Esophagus muscularis mucosa (tissue), 4 donors: ENCODE measurements at regions not wholly inside any gene's neighbourhood (a gene's known extent, or its start where the extent isn't known, plus 50 kb on each side); places are given as distances from the start of the nearest gene placed in this dataset.

ENCODE experiments used
- CTCF ChIP-seq, 3 experiments: fragments of 200-600 bp in 2 of 3; fragments of 450-650 bp in 1 of 3; sonication (generic) in 2 of 3; IDR thresholded peaks; one replicate each; pipeline ENCODE4 v1.5.1; 2017 to 2019; ENCODE audit warnings: antibody characterized with exemption in 3 of 3, mild to moderate bottlenecking in 2 of 3, moderate library complexity in 1 of 3
- EP300 ChIP-seq: sonication (generic); formaldehyde crosslinking; IDR thresholded peaks from one replicate; pipeline ENCODE4 v1.6.1; 2017; ENCODE audit warnings: antibody characterized with exemption
- POLR2A ChIP-seq: fragments of 450-650 bp; IDR thresholded peaks from one replicate; pipeline ENCODE4 v1.6.1; 2017; ENCODE audit warnings: antibody characterized with exemption, moderate library complexity, mild to moderate bottlenecking, low read depth

GRCh38 chr1:78269591-78269990 is 221.2 kb upstream of the PTGFR start:
- TF ChIP-seq POLR2A = no peak
- no peak for TF ChIP-seq CTCF (IDR thresholded peaks at IDR 0.05)
- TF ChIP-seq EP300 = no peak
